ENCODE measurements at regions not wholly inside any gene's neighbourhood (a gene's known extent, or its start where the extent isn't known, plus 50 kb on each side); places are given as distances from the start of the nearest gene placed in this dataset.
"Not testable (repeated sequence)": the region's sequence is repeated elsewhere in the genome, so short reads cannot be mapped to it uniquely, and the experiment has no call there.

DNA sequence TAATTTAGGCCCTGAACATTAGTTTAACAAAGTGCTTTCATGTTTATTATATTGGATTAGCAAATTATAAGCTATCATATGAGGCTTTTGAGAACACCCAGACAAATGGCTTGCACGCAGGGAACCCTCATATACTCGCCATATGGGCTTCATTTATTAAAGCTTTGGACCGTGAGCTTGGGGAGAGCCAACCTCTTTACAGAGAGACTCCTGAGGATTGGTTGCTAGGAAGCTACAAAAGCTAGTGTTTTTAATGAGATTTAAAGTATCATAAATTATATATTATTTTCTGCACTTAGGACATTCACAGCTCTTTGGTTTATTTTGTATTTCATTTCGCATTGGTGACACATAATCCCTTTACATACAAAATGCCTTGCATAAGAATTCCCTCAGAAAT is 193.8 kb upstream of the TOX3 start (continued):
- TF ChIP-seq FOSB (CRISPR knock-in tag; IDR thresholded peaks at IDR 0.05) (no peak), MAZ (IDR thresholded peaks at IDR 0.05; ENCODE audit: borderline replicate concordance, low read depth, low read length) (no peak)

GRCh38 chr16:52740333-52740732 is 193.4 kb upstream of the TOX3 start:
- DNase-seq (ENCODE audit: low read depth in 1 of 2, low spot score in 1 of 2) (no peak), ATAC-seq (no peak), FAIRE-seq (no peak)
- CTCF ChIA-PET, result no interaction called here
- no peak overlapping the region for H3K4me2 ChIP-seq
- H3K27ac ChIP-seq, result no peak overlapping the region
- POLR2A ChIA-PET, result no interaction called here
- no peak for TF ChIP-seq HDAC2 (IDR thresholded peaks at IDR 0.05)
- TF ChIP-seq HMGXB4 (CRISPR knock-in tag; IDR thresholded peaks at IDR 0.05; ENCODE audit: borderline replicate concordance), result no peak
- TF ChIP-seq PHF8 (IDR thresholded peaks at IDR 0.05; ENCODE audit: borderline replicate concordance, low read depth), result no peak
- no peak for TF ChIP-seq TP53 (CRISPR knock-in tag; IDR thresholded peaks at IDR 0.05)
- no peak for TF ChIP-seq EHF (CRISPR knock-in tag; IDR thresholded peaks at IDR 0.05)
- no peak for TF ChIP-seq ZFP36 (IDR thresholded peaks at IDR 0.05; ENCODE audit: borderline replicate concordance, partially characterized antibody)
- no peak for TF ChIP-seq JUNB (IDR thresholded peaks at IDR 0.05)
- TF ChIP-seq SMC3 (IDR thresholded peaks at IDR 0.05), result no peak
- TF ChIP-seq ZSCAN20 (CRISPR knock-in tag; IDR thresholded peaks at IDR 0.05), result no peak
- TF ChIP-seq, protein P1, sequence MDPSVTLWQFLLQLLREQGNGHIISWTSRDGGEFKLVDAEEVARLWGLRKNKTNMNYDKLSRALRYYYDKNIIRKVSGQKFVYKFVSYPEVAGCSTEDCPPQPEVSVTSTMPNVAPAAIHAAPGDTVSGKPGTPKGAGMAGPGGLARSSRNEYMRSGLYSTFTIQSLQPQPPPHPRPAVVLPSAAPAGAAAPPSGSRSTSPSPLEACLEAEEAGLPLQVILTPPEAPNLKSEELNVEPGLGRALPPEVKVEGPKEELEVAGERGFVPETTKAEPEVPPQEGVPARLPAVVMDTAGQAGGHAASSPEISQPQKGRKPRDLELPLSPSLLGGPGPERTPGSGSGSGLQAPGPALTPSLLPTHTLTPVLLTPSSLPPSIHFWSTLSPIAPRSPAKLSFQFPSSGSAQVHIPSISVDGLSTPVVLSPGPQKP (IDR thresholded peaks at IDR 0.05; ENCODE audit: low read depth, low read length), result no peak
- TF ChIP-seq NPAS2 (CRISPR knock-in tag; IDR thresholded peaks at IDR 0.05; ENCODE audit: borderline replicate concordance), result no peak
- TF ChIP-seq CBX2 (IDR thresholded peaks at IDR 0.05; ENCODE audit: borderline replicate concordance, low read depth), result no peak
- no peak for TF ChIP-seq FOSL2 (IDR thresholded peaks at IDR 0.05)
- TF ChIP-seq FOSL2 (CRISPR knock-in tag; IDR thresholded peaks at IDR 0.05), result no peak
- no peak for TF ChIP-seq KDM1A (IDR thresholded peaks at IDR 0.05; ENCODE audit: low read depth)
- no peak for TF ChIP-seq FOXS1 (CRISPR knock-in tag; IDR thresholded peaks at IDR 0.05)
- TF ChIP-seq HOXB13 (CRISPR knock-in tag; IDR thresholded peaks at IDR 0.05; ENCODE audit: low read depth), result no peak
- TF ChIP-seq ESRRA (IDR thresholded peaks at IDR 0.05; ENCODE audit: borderline replicate concordance, low read length), result no peak
- TF ChIP-seq ATOH8 (CRISPR knock-in tag; IDR thresholded peaks at IDR 0.05; ENCODE audit: low read depth), result no peak
- TF ChIP-seq, protein P2, sequence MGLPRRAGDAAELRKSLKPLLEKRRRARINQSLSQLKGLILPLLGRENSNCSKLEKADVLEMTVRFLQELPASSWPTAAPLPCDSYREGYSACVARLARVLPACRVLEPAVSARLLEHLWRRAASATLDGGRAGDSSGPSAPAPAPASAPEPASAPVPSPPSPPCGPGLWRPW (IDR thresholded peaks at IDR 0.05), result no peak
- no peak for TF ChIP-seq ZC3H11A (IDR thresholded peaks at IDR 0.05)
- H3K4me1 ChIP-seq, result no peaks in the 10 kb centered on the region
- H3K4me3 ChIP-seq, result no peak overlapping the region
- H3K9me3 ChIP-seq, result no peaks in the 10 kb centered on the region
- WGBS (ENCODE audit: missing lambda C conversion rate), result 59% methylated on average over 2 of the region's 2 CpGs

GRCh38 chr16:52738992-52739391 is 192.0 kb upstream of the TOX3 start:
- CTCF ChIA-PET, FAIRE-seq: not testable (repeated sequence)
- 42% methylated on average over 2 of the region's 2 CpGs for WGBS (ENCODE audit: missing lambda C conversion rate)

More at GRCh38 chr16:52738992-52739391, 192.0 kb upstream of the TOX3 start:
- POLR2A ChIA-PET; DNase-seq (ENCODE audit: low read depth in 1 of 2, low spot score in 1 of 2); H3K4me2 ChIP-seq; H3K27ac ChIP-seq; ATAC-seq; H3K4me1 ChIP-seq; H3K9me3 ChIP-seq; H3K4me3 ChIP-seq: not testable (repeated sequence)

Data from A549 (cell line).